PC-9 (cell line): ENCODE measurements at regions not wholly inside any gene's neighbourhood (a gene's known extent, or its start where the extent isn't known, plus 50 kb on each side); places are given as distances from the start of the nearest gene placed in this dataset.

Source experiments
- BruUV-seq: library from RNA; stranded (reverse); fragments of 400-500 nt; replicated peaks from 2 replicates; lab custom pipeline; 2021; lab: Mats Ljungman, UMichigan
- CTCF ChIA-PET: fragments of 300-600 bp; sonication (Branson Sonifier 250); formaldehyde crosslinking; loops from one replicate; lab custom pipeline; 2022; ENCODE audit warnings: antibody characterized with exemption; lab: Charles Lee
- POLR2A ChIA-PET: fragments of 300-600 bp; sonication (Branson Sonifier 250); formaldehyde crosslinking; loops from one replicate; lab custom pipeline; 2022; ENCODE audit warnings: antibody characterized with exemption; ENCODE audit not compliant: unreplicated experiment; lab: Charles Lee
- DNase-seq, 2 experiments: peaks; one replicate each; pipeline versions ENCODE4 v3.0.0 to v3.0.0-alpha.2; 2015 to 2022; ENCODE audit warnings: mixed read lengths in 1 of 2
- H2AFZ ChIP-seq: fragments of 200-600 bp; sonication (generic); 2 replicates; pipeline ENCODE4 v1.8.1; 2017; ENCODE audit warnings: antibody characterized with exemption
- H3F3A ChIP-seq: fragments of 200-600 bp; sonication (generic); 2 replicates; pipeline ENCODE4 v1.8.1; 2017; ENCODE audit warnings: antibody characterized with exemption, mild to moderate bottlenecking, low read depth; ENCODE audit not compliant: insufficient read depth
- H3K27ac ChIP-seq: fragments of 200-600 bp; sonication (generic); 2 replicates; pipeline ENCODE4 v1.6.1; 2016; ENCODE audit warnings: mixed run types
- H3K27me3 ChIP-seq: fragments of 200-600 bp; sonication (generic); 2 replicates; pipeline ENCODE4 v1.6.1; 2016; ENCODE audit warnings: low read depth, mixed run types; ENCODE audit not compliant: insufficient read depth
- H3K36me3 ChIP-seq: fragments of 200-600 bp; sonication (generic); 2 replicates; pipeline ENCODE4 v1.6.1; 2016; ENCODE audit warnings: low read depth, mixed run types
- H3K4me1 ChIP-seq: fragments of 200-600 bp; sonication (generic); replicated peaks from 2 replicates; pipeline ENCODE4 v1.6.1; 2016; ENCODE audit warnings: mixed run types; ENCODE audit not compliant: insufficient read depth
- H3K4me2 ChIP-seq: fragments of 200-600 bp; sonication (generic); 2 replicates; pipeline ENCODE4 v1.6.1; 2017; ENCODE audit warnings: mixed run types
- H3K4me3 ChIP-seq: fragments of 200-600 bp; sonication (generic); 2 replicates; pipeline ENCODE4 v1.6.1; 2016; ENCODE audit warnings: mixed run types
- H3K79me2 ChIP-seq: fragments of 200-600 bp; sonication (generic); 2 replicates; pipeline ENCODE4 v1.6.1; 2017; ENCODE audit warnings: low read depth, mixed run types
- H3K9me2 ChIP-seq: fragments of 200-600 bp; sonication (generic); 2 replicates; pipeline ENCODE4 v1.8.1; 2017; ENCODE audit warnings: mild to moderate bottlenecking; ENCODE audit not compliant: insufficient read depth
- H3K9me3 ChIP-seq: fragments of 200-600 bp; sonication (generic); 2 replicates; pipeline ENCODE4 v1.8.1; 2016; ENCODE audit warnings: low read depth; ENCODE audit not compliant: insufficient read depth
- H4K20me1 ChIP-seq: fragments of 200-600 bp; sonication (generic); 2 replicates; pipeline ENCODE4 v1.8.1; 2017; ENCODE audit not compliant: insufficient read depth
- CTCF ChIP-seq: fragments of 200-600 bp; sonication (generic); conservative IDR thresholded peaks from 2 replicates; pipeline ENCODE4 v1.6.1; 2017; ENCODE audit warnings: mixed run types, antibody characterized with exemption, mild to moderate bottlenecking, moderate library complexity
- EZH2 ChIP-seq: fragments of 200-600 bp; sonication (generic); IDR thresholded peaks from 2 replicates; pipeline ENCODE4 v1.8.0; 2017; ENCODE audit warnings: antibody characterized with exemption, low read depth
- intact Hi-C: fragments of 100-400 bp; cut with micrococcal nuclease; formaldehyde crosslinking; loops from one replicate; pipeline ENCODE4 v1.10.0; 2022; ENCODE audit not compliant: unreplicated experiment

GRCh38 chr5:174205939-174206338 is 160.4 kb downstream of the NSG2 start:
- no peaks in the 10 kb centered on the region for H3F3A ChIP-seq
- H3K27ac ChIP-seq = no peak overlapping the region
- no peak for DNase-seq
- no TSS peak for BruUV-seq
- no peaks in the 10 kb centered on the region for H3K79me2 ChIP-seq
- H4K20me1 ChIP-seq = no peaks in the 10 kb centered on the region
- H3K4me1 ChIP-seq = no peaks in the 10 kb centered on the region
- POLR2A ChIA-PET = no interaction called here
- no peaks in the 10 kb centered on the region for H3K36me3 ChIP-seq
- no peak overlapping the region for H3K4me2 ChIP-seq
- TF ChIP-seq EZH2 (no peak), CTCF (no peak)
- no peaks in the 10 kb centered on the region for H3K9me3 ChIP-seq
- peaks cover 65% of the 10 kb centered on the region for H3K27me3 ChIP-seq
- H2AFZ ChIP-seq = no peak overlapping the region
- intact Hi-C loops = no loop called here
- H3K9me2 ChIP-seq = no peaks in the 10 kb centered on the region
- CTCF ChIA-PET = no interaction called here
- no peak overlapping the region for H3K4me3 ChIP-seq

GRCh38 chr5:174210596-174211276 is 165.2 kb downstream of the NSG2 start:
- Histone ChIP-seq H3K79me2 (no peaks in the 10 kb centered on the region), H2AFZ (no peak overlapping the region), H4K20me1 (no peaks in the 10 kb centered on the region), H3K4me3 (no peak overlapping the region), H3K27me3 (peaks cover 68% of the 10 kb centered on the region), H3K9me2 (no peaks in the 10 kb centered on the region), H3K4me1 (no peaks in the 10 kb centered on the region), H3K4me2 (no peak overlapping the region), H3K36me3 (no peaks in the 10 kb centered on the region), H3K9me3 (no peaks in the 10 kb centered on the region), H3K27ac (no peak overlapping the region), H3F3A (no peaks in the 10 kb centered on the region)
- no peak for TF ChIP-seq CTCF
- no peak for TF ChIP-seq EZH2
- CTCF ChIA-PET = no interaction called here
- intact Hi-C loops = no loop called here
- no peak for DNase-seq
- POLR2A ChIA-PET = no interaction called here
- BruUV-seq = no TSS peak

- peaks cover 66% of the 10 kb centered on the region for H3K27me3 ChIP-seq
Measured at GRCh38 chr5:174211277-174211626, 165.7 kb downstream of the NSG2 start.

More at GRCh38 chr5:174211277-174211626, 165.7 kb downstream of the NSG2 start:
- Histone ChIP-seq H3K4me2 (no peak overlapping the region), H2AFZ (no peak overlapping the region), H3K79me2 (no peaks in the 10 kb centered on the region), H3K9me2 (no peaks in the 10 kb centered on the region), H3K4me3 (no peak overlapping the region), H4K20me1 (no peaks in the 10 kb centered on the region), H3K27ac (no peak overlapping the region), H3K9me3 (no peaks in the 10 kb centered on the region), H3F3A (no peaks in the 10 kb centered on the region), H3K4me1 (no peaks in the 10 kb centered on the region), H3K36me3 (no peaks in the 10 kb centered on the region)
- DNase-seq = no peak
- CTCF ChIA-PET = no interaction called here
- POLR2A ChIA-PET = no interaction called here
- TF ChIP-seq CTCF (no peak), EZH2 (no peak)
- BruUV-seq = no TSS peak
- intact Hi-C loops = no loop called here
